ENCODE measurements at regions not wholly inside any gene's neighbourhood (a gene's known extent, or its start where the extent isn't known, plus 50 kb on each side); places are given as distances from the start of the nearest gene placed in this dataset.

DNA sequence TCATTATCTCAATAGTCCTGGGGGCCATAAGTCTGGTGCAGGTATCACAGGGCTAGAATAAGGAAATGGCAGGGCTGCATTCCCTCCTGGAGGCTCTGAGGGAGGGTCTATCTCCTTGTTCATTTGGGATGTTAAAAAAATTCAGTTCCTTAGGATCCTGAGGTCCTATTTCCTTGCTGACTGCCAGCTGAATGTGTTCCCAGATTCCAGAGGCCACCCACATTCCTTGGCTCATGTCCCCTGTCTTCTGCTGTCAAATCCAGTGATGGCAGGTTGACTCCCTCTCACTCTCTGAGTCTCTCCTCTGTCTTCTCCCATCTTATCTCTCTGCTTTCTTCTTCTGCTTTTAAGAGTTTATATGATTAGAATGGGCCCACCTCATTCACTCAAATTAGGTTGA lies 400.6 kb downstream of the PTPRU start:
- TF ChIP-seq, protein P1, sequence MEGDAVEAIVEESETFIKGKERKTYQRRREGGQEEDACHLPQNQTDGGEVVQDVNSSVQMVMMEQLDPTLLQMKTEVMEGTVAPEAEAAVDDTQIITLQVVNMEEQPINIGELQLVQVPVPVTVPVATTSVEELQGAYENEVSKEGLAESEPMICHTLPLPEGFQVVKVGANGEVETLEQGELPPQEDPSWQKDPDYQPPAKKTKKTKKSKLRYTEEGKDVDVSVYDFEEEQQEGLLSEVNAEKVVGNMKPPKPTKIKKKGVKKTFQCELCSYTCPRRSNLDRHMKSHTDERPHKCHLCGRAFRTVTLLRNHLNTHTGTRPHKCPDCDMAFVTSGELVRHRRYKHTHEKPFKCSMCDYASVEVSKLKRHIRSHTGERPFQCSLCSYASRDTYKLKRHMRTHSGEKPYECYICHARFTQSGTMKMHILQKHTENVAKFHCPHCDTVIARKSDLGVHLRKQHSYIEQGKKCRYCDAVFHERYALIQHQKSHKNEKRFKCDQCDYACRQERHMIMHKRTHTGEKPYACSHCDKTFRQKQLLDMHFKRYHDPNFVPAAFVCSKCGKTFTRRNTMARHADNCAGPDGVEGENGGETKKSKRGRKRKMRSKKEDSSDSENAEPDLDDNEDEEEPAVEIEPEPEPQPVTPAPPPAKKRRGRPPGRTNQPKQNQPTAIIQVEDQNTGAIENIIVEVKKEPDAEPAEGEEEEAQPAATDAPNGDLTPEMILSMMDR (IDR thresholded peaks at IDR 0.05; ENCODE audit: borderline replicate concordance, insufficient read depth, low read depth, low read length) = no peak
- H3K4me3 ChIP-seq (ENCODE audit: low read depth, low read length) = no peak overlapping the region

DNA sequence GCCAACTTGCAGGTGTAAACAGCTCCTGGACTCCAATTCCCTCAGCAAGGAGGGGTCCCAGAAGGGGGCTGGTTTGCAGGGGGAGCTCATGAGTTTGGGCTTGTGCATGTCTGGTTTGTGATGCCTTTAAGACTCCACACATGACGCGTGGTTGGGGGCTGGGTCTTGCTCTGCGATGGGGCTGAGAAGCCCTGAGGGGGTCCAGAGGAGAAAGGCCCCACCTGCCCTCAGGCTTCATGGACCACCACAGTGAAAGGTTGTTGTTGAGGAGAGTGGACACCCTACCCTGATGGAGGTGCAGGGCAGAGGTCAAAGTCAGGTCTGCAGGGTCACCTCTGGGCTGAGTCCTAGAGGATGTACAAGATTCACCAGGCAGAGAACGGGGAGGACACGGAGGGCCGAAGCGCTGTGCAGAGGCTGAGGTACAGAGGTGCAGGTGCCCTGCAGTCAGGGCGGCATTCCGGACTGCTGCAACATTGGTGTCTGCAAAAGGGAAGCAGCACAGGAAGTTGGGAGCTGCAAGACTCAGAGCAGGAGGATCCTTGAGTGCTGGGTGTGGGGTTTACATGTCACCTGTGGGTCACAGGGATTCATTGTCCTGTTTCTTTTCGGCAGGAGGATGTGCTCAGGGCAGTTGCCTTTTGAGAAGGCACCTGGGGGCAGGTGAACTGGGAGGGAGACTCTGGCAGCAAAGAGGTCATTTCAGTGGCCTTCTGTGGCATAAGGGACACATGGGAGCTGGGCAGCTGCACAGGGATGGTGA lies 399.4 kb downstream of the PTPRU start:
- TF ChIP-seq, protein P1 (IDR thresholded peaks at IDR 0.05; ENCODE audit: borderline replicate concordance, insufficient read depth, low read depth, low read length) = no peak
- no peak overlapping the region for H3K4me3 ChIP-seq (ENCODE audit: low read depth, low read length)

DNA sequence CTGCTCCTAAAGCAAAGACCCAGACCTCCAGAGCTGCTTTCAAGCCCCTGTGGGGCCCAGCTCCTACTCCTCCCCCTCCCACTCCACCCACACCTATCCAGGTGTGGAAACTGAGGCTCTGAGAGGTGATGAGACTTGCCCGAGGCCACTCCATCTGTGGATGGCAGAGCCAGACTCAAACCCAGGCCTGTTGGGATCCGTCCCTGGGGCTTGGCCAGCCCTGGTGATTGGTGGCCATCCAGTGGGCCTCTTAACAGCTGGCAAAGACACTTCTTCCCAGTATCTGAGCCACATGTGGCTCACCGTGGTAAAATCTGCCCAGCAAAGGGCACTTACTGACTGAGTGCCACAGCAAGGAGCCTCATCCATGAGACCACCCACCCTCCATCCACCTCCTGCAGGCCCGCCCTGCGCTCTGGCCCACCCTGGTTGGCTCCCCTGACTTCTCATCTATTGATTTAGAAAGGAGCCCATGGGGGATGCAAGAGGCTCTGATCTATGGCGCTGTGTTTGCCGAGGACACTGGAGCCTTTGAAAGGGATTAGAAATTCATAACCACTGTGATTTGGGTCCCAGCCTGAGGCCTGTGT lies 398.5 kb downstream of the PTPRU start:
- H3K4me3 ChIP-seq (ENCODE audit: low read depth, low read length) = no peak overlapping the region
- TF ChIP-seq, protein P1 (IDR thresholded peaks at IDR 0.05; ENCODE audit: borderline replicate concordance, insufficient read depth, low read depth, low read length) = no peak

DNA sequence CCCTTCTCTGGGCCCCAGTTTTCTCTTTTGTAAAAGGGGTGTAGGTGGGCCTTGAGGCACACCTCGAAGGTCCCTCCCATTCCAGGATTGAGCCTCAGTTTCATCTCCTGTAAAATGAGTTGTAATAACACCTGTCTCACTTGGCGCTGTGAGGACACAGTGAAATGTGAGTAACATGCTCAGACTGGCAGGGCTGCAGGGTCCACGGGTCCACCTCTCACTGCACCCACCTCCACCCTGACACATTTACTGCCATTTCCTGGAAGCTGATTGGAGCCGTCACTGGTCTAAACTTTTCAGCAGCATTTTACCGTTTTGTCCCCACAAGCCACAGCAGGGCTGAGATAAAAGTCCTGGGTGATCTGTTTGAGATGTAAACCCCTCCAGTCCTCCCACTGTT lies 398.0 kb downstream of the PTPRU start:
- no peak overlapping the region for H3K4me3 ChIP-seq (ENCODE audit: low read depth, low read length)
- TF ChIP-seq, protein P1 (IDR thresholded peaks at IDR 0.05; ENCODE audit: borderline replicate concordance, insufficient read depth, low read depth, low read length) = no peak

DNA sequence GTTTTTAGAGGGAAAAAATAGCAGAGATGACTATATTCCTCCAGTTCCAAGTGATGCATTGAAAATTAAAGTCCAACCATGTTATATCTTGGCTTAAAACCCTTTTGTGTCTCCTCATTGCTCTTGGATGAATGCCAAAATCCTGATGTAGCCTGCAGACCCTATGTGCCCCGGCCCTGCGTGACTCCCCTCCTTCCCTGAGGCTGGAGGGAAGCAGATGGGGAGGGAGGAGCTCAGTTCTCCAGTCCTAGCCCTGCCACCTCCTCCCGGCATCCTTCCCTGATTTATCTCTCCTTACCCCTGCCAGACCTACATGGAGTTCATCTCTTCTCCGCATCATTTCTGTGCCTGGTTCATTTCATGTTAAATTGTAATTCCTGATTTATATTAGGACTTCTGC lies 397.4 kb downstream of the PTPRU start:
- H3K4me3 ChIP-seq (ENCODE audit: low read depth, low read length) = no peak overlapping the region
- TF ChIP-seq, protein P1 (IDR thresholded peaks at IDR 0.05; ENCODE audit: borderline replicate concordance, insufficient read depth, low read depth, low read length) = no peak

DNA sequence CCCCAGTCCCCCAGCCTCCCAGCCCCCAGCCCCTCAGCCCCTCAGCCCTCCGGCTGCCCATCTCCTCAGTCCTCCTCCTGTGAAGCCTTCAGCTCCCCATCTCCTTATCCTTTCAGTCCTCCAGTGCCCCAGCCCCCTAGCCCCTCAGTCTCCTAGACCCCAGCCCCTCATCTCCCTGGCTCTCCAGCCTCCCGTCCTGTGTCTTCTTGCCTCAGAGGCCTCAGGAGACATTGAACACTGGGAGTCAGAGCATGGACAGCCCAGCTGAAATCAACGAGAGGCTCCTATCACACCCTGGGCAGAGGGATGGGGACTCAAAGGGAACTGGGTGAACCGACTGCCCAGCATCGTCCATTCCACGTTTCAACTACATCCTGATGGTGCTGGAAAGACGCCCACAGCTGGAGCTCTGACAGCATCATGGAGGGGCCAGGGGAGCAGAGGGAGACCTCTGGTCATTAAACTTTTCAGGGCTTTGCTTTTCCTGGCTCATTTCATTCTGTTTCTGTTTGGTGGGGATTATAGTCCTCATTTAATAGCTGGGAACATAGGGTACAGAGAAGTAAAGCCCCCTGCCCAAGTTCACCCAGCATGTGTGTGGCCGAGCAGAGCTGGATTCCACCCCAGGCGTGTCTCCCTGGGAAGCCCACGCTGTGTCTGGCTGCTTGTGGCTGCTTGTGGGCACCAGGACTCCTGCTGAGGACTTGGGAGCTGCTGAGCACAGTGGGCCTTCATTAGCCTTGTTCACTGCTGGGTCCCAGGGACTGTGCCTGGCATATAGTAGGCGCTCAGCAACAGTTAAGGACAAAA lies 396.7 kb downstream of the PTPRU start:
- no peak overlapping the region for H3K4me3 ChIP-seq (ENCODE audit: low read depth, low read length)
- TF ChIP-seq, protein P1 (IDR thresholded peaks at IDR 0.05; ENCODE audit: borderline replicate concordance, insufficient read depth, low read depth, low read length) = no peak

Data from GM12875 (cell line).